Fibroblast of villous mesenchyme (primary cell): ENCODE measurements at regions not wholly inside any gene's neighbourhood (a gene's known extent, or its start where the extent isn't known, plus 50 kb on each side); places are given as distances from the start of the nearest gene placed in this dataset.

Source experiments
- DNase-seq: peaks from one replicate; pipeline ENCODE4 v3.0.0-alpha.2; 2010; ENCODE audit warnings: low read depth
- H3K4me3 ChIP-seq: 2 replicates; pipeline ENCODE4 v1.5.1; 2011; ENCODE audit warnings: low read depth, mild to moderate bottlenecking, low read length
- CTCF ChIP-seq: IDR thresholded peaks from 2 replicates; pipeline ENCODE4 v1.5.1; 2012; ENCODE audit warnings: low read depth, mild to moderate bottlenecking, low read length; ENCODE audit not compliant: insufficient read depth

GRCh38 chr1:229993894-229994293 lies 73.1 kb upstream of the GALNT2 start:
- no peak for TF ChIP-seq CTCF
- H3K4me3 ChIP-seq = no peak overlapping the region
- DNase-seq = no peak

DNA sequence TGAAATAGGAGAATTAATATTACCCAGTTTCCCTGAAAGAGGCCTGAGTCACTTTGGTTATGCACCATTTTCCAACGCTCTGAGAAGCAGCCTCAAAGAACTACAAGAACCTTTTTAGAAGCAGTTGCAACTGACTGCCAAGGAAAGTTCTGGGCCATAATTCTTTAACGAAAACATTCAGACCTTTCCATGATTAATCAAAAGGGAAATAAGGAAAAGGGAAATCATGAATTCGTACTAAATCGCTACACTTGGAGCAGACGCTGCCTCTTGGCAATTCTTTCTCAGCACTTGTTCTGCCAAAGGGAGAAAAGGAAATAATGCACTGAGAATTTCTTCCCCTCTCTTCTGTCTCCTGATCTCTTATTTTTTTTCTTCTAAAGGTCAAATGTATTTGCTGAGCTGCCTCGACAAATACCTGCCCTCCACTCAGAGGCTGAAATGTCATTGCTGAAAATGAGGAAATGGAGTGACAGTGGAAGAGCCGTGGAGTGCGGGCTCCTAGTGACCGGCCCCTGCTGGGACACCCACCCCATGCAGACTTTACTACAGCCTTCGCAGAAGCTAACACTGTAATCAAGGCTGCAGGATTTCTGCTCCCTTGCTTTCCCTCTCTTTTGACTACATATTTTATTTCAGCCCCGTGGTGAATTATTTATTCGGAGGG lies 67.9 kb upstream of the GALNT2 start:
- no peak overlapping the region for H3K4me3 ChIP-seq
- no peak for TF ChIP-seq CTCF
- no peak for DNase-seq

GRCh38 chr1:230000493-230001184 lies 66.4 kb upstream of the GALNT2 start:
- TF ChIP-seq CTCF = no peak
- H3K4me3 ChIP-seq = no peak overlapping the region
- DNase-seq = no peak

- peak; percentile 13 for DNase-seq
- no peak overlapping the region for H3K4me3 ChIP-seq
- TF ChIP-seq CTCF = no peak
These were observed 64.8 kb upstream of the GALNT2 start for GRCh38 chr1:230002164-230002803.

DNA sequence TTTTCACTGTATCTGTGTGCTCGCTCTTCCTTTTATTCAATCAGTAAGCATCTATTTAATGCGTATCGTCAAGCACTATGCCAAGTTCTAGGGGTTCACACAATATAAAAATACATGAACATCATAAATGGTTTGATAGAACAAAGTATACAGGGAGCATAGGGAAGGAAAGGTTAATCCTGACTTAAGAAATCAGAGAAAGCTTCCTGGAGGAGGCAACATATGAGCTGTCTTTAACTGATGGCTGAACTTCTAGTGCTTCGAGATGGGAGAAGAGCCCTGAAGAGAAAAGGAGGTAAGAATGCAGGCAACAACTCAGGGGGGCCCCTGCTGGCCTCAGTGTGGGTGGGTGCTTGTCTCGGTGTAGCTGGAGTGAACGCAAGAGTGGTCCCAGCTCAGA lies 63.6 kb upstream of the GALNT2 start:
- DNase-seq = no peak
- no peak for TF ChIP-seq CTCF
- H3K4me3 ChIP-seq = no peak overlapping the region

GRCh38 chr1:230005040-230005439 lies 62.0 kb upstream of the GALNT2 start:
- DNase-seq = no peak
- no peak overlapping the region for H3K4me3 ChIP-seq
- TF ChIP-seq CTCF = no peak
